Stimulated activated CD8-positive, alpha-beta memory T cell treated with anti-CD3 and anti-CD28 coated beads, Interleukin-12 subunit alpha, Interleukin-12 subunit beta, amount 100 ng/mL, for 4 hours (primary cell): ENCODE measurements at regions not wholly inside any gene's neighbourhood (a gene's known extent, or its start where the extent isn't known, plus 50 kb on each side); places are given as distances from the start of the nearest gene placed in this dataset.
"Not testable (repeated sequence)": the region's sequence is repeated elsewhere in the genome, so short reads cannot be mapped to it uniquely, and the experiment has no call there.

Experiments
- DNase-seq: peaks from one replicate; pipeline ENCODE4 v3.0.0-alpha.2; 2020; ENCODE audit warnings: low read depth

DNA sequence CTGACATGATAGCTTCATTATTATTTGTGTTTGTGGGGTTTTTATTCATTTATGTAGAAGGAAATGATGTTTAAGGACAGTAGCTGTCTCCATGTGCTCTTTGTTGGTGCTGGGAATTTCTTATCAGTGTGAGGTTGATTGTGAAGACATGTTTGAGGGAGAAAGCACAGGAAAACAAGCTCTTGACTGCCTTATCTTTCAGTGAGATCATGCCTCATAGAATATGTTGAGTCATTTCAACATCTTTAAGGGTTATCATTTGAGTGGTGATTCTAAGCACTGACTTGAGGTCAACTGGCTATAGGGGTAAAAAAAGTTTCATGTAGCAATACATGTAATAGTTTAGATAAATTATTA, 405.1 kb upstream of the ADAMTS5 start:
- no peak for DNase-seq

DNA sequence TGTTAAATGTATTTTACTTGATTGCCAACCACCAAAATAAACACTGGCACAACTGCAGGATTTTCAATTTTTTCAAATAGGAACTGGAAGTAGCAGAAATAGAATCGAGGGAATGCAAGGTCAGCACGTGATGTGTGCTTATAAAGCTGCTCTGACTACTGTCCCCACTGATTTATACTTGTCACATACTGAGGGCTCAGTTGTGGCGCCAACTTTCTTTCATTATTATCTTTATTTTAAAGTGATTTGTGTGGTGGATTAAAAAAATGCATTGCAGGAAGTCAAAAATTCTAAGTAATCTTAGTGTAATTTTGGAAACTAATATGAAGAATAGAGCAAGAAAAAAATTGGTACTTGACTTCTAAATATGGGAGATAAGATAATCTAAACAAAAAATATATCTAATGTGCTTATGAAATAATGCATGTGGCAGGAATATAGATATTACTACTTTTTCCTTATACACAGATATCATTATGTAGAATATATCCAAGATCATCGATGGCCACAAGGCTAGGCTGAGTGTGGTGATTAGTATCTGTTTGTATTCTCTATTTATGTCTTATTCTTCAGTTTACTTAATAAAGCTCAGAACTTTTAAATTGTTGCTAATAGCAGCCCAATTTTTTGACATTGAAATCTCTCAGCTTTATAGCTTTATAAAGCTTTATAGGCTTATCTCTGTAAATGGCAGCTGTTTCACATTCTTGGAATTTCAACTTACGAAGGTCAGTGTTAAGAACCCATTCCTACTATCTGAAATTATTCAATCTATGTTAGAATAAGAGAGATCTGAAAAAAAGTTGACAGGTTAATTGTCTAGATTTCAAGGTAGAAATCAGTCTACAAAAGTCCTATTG, 404.5 kb upstream of the ADAMTS5 start:
- DNase-seq: no peak

DNA sequence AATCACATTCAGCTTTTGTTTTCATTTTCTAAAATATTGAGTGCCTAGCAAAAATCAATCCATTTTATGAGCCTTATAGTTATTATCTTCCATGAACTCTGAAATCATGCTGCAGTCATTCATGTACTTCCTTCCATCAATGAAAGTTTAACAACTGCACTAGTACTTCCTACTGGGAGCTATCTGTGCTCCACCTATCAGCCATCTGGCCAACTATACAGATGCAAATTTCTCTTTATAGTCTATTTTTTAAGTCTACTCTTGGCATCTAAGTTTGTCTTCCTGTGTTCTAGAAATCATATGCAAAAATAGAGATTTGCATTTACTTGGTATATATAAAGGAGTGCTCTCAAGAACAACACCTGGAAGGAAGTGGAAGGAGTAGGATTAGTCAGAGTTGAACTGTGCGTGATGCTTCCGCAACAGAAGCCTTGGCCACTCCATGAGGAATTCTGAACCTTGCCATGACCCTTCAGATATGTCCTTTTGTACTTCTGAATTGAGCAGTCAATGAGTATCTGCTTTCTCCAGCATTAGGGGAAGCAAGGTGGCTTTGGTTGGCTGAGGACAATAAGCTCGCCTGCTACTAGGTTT, 403.2 kb upstream of the ADAMTS5 start:
- no peak for DNase-seq

DNA sequence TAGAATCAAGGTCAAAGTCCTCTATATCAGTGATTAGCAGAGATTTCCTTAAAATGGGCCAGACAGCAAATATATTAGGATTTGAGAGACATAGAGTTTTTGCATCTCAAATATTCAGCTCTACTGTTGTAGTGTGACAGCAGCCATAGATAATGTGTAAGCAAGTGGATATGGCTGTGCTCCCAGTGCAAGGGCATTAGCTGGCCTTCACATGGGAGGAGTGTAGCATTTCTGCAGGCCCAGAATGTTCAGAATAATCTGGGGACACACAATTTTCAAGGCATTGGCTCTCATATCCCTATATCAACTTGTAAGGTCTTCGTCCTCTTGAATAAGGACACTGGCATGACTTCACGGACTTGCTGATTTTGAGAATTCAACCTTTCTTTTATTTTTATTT, 402.3 kb upstream of the ADAMTS5 start:
- no peak for DNase-seq

DNA sequence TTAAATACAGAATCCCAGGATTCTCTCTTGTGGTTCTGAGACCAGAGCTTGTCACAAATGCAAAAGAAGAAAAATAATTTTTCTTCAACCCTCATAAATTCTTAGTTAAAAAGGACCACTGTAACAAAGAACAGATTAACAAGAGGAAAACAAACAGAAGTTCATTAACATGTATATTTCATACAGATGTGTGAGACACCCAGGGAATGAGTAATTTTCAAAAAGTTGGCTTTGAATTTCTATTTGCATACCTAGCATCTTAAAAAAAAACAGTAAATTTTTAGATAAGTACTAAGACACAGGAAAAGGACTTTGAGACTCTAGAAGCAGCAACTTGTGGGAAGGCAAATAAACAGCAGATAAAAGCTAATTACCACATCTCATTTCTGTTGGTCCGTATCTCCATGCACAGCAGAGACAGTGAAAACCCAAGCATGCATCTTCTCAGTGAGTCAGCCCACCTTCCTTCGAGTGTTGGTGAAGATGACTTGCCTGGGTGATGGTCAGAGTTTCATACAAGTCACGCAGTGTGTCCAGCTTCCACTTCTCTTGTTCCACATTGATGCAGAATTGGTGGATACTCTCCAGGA, 399.9 kb upstream of the ADAMTS5 start:
- no peak for DNase-seq

DNA sequence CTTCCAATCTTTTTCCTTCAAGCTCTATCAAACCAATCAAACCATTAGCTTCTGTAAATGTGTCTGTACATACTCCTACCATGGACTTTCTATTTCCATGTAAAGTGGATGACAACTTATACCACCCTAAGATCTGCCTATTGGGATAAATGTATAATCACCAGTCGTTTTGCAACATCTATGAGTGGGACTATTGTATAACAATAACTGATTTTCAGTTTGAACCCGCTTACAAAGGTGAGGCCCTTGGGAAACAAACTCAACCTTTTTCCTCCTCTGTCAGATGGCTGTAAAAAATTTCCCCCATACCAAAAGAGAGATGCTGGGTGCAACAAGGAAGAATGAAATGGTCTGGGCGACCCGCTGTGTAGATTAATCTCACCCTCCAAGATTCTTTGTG, 399.1 kb upstream of the ADAMTS5 start:
- no peak for DNase-seq

DNA sequence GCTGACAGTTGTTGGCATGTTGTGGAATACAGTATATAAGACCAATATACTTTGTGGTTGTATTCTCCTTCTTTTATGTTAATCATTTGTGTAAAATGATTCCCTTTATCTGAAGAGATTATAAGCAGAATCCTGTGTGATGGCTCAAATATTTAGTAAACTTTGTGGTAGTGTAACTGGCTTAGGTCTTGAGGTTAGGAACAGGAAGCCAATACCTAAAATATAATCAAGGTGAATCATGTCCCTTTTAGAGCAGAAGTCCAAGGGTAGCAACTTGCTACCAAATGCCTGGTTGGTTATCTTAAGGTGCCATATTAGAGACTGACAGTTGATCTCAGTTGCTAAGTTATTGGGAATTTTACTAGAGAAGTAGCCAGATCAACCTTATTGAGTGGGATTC, 398.5 kb upstream of the ADAMTS5 start:
- no peak for DNase-seq

DNA sequence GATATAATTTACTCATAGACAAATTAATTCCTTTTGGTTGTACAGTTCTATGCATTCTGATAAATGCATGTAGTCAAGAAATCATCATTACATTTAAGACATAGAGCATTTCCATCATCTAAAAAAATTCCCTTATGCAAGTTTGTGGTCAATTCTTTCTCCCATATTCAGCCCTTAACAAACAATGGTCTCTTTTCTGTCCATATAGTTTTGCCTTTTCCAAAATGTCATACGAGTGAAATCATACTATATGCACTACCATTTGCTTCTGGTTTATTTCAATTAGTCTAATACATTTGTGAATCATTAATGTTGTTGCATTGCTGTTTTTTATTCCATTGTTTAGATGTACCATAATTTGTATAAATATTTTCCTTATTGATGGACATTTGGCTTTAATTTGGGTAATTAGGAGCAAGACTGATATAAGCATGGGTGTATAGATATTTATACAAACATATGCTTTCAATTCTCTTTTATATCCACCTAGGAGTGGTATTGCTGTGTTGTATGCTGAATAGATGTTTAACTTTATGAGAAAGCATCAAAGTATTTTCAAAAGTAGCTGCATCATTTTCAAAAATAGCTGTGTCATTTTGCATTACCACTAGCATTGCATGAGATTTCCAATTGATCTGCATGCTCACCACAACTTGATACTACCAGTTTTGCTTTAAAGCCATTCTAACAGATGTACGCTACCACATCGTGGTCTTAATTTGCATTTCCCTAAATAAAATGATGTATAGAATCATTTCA, 397.0 kb upstream of the ADAMTS5 start:
- DNase-seq: no peak

DNA sequence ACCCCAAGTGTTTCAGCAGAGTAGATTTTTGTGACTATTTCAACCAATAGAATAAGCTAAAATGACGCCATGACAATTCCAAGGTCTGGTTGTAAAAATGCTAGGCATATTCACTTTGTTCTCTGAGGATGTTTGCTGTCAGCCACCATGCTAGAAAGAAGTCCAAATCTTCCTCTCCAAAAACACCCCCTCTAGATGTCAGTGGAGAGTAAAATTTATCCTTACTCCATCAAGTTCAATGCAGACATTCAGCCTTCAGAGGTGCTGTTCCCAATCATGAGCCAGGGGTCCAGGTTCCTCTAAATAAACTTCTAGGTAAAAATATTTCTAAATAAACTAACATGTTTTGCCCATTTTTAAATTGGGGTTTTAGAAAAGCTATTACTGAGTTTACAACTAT, 395.4 kb upstream of the ADAMTS5 start:
- DNase-seq: no peak

DNA sequence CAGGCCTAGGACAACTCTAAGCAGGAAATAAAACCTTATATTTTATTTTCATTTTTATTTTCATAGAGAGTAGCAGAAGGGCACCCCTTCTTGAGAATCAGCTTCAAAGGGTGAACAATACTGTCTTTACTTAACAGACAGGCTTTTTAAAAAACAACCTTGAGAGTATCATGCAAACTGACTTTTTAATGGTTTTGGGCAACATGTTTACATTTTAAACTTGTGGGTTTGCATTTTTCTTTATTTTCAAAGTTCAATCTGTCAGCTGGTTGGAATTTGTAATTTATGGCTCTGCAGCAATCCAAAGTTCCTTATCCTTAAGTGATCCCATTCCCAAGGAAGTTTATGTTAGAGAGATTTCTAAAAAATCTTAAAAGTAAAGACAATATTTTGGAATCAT, 392.3 kb upstream of the ADAMTS5 start:
- DNase-seq: no peak

DNA sequence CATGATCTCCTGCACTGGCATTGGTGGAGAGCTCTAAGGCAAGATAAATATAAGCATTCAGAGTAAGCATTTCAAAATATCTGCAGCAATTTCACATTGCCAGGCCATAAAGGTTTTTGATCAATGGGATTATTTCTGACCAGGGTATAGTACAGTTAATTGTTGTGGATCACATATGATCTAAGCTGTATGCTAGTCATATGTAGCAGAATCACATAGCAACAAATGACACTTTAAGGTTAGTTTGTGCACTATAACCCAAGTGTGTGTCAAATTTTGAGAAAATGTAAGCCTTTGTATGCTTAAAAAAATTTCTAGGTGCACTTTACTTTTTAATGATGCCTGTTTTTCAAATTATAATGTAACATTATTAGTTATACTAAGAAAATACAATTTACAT, 386.0 kb upstream of the ADAMTS5 start:
- no peak for DNase-seq

DNA sequence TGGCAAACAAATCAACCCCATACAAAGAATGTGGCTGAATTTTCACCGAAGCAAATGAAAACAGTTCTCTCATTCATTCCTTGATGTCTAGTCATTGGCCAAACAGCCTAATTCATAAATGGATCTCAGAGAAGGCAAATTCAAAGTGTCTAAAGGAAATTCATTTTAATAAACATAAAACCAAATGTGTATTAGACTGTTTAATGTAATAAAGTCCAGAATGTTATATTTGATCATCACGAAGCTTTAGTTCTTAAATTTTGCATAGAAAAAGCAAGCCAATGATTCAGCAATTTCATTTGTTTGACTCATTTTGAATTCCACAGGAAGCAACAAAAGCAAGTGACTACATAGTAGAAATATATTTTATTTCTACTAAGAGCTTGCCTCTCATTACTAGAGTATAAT, 379.2 kb upstream of the ADAMTS5 start:
- DNase-seq: no peak

DNA sequence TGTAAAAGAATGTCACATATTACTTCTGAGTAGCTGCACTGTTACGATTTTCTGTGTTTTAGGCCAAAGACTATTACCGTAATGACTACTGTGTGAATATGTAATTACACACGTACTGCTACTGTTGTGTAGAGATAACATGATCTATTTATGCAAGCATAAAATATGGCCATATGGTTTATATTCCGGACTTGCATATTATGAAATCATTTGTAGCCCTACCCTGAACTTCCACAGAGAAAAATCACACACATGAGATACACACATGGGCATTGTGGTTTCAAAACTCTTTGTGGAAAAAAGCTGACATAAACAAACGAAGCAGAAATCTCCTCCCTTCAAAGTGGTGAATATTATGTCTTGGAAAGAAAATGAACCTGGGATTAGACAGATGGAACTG, 373.0 kb upstream of the ADAMTS5 start:
- no peak for DNase-seq

DNA sequence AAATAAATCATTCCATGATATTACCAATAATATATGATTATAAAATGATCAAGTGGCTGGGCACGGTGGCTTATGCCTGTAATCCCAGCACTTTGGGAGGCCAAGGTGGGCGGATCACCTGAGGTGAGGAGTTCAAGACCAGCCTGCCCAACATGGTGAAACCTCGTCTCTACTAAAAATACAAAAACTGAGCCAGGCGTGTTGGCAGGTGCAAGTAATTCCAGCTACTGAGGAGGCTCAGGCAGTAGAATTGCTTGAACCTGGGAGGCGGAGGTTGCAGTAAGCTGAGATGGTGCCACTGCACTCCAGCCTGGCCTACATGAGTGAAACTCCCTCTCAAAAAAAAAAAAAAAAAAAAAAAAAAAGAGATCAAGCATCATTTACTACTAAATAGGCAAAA, 371.1 kb upstream of the ADAMTS5 start:
- not testable (repeated sequence) for DNase-seq

DNA sequence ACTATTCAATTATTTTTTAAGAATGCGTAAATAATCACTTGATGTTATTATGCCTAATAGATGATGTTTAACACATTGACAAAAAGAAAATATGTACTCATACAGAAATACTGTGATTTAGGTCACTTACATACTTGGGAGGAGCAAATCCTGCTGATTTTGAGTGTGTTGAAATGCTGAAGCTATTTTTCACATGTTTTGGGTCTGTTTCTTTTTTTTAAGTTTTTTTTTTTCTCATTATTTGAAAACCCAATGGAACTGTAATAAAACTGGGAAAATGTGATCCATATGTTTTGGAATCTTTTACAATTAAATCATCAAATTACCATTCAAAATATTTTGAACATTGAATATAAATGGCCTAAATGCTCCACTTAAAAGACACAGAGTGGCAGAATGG, 366.2 kb upstream of the ADAMTS5 start:
- DNase-seq: no peak

DNA sequence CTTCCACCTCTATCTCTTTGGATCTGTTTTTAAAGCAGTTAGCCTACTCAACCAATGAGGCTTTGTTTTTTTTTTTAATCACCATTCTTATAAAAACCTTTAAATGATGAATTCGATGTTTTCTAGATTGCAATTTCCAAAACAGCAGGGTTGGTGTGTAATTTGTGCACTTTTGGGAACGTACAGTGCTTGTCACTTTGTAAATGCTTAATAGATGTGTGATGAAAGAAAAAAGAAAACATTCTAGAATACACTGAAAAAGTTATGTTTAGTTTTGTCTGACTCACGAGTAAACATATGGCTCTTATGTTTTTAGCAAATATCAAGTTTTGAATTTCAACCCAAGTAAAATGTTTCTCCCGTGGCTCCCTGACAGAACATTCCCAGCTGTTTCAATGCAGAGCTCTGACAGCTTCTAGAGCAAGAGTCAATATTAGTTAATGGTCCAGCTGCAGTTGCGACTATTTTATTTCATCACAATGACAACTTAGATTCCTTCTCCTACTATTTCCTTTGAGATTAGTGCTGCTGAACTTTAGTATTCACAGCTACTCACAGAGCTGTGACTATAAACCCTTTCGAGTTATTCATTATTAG, 362.5 kb upstream of the ADAMTS5 start:
- DNase-seq: no peak

DNA sequence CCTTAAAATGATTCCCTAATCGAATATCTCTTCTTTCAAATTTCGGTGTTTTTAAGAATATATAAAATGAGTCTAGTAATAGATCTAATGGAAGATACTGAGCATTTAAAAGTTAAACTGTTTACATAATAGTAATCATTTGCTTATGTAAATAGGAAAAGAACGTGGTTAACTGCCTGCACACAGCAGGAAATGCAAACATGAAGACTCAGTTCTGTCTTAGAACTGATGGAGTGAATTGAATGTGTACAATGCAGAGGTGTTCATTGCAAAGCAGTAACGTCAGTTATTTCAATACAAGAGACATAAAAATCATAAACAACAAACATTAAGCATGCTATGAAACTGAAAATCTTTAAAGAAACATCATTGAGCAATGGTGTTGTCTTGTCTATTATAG, 359.4 kb upstream of the ADAMTS5 start:
- no peak for DNase-seq

DNA sequence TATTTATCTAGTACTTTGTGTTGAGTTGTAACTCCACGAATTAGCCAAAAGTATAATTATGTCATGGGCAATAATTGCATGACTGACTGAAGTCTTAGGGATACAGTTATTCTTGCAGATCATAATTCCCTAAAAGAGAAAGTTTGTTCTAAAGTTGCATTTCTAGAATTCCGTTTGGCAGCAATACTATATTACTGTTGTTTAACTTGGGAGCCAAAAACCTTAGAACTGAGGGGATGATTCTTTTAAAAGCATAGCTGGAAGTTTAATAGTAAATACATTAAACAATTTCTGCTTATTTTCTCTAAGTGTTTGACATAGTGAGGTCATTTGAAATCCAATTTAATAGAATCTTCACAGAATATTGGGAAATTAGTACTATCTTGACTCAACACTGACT, 356.4 kb upstream of the ADAMTS5 start:
- no peak for DNase-seq

DNA sequence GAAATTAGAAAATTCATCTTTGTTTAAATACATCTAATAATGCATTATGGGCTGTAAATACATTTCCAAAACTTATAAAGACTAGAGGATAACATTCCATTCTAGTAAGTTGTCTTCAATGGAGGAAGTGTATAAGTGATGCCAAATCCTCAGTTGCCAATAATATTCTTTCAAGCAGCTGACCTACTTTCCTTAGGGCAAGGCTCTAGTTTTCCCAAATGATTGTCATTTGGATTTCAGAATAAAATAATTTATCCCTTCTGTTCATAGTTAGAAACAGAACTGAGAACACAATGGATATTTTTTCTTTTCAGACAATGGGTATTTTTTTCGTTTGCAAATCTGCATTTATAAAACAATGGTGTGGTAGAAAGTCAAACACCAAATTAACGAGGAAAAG, 354.9 kb upstream of the ADAMTS5 start:
- DNase-seq: no peak

DNA sequence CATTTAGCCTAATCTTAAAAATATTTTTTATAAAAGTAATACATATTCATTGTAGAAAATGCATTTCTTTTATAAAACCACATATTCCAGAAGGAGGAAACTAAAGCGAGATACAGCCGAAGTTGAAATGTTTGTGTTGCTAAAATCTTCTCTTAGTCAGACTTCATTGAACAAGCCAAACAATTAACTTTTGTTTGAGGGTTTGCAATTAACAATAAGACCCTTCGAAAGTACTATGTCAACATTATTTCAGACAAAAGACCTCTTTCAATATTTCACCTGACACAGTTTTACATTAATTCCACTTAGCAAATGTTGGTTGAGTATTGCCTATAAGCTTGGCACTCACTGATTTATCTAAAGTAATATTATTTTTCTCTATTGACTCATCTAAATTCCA, 354.0 kb upstream of the ADAMTS5 start:
- DNase-seq: no peak

DNA sequence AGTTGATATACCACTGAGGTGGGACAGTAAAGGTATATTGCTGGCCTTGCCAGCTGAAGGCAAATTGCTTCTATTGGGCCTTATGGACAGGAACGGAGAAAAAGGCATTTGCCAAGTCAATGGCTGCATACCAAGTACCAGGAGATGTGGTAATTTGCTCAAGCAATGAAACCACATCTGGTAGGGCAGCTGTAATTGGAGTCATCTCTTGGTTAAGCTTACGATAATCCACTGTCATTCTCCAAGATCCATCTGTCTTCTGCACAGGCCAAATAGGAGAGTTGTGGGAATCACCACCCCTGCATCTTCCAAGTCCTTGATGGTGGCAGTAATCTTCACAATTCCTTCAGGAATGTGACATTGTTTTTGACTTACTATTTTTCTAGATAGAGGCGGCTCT, 350.7 kb upstream of the ADAMTS5 start:
- not testable (repeated sequence) for DNase-seq

DNA sequence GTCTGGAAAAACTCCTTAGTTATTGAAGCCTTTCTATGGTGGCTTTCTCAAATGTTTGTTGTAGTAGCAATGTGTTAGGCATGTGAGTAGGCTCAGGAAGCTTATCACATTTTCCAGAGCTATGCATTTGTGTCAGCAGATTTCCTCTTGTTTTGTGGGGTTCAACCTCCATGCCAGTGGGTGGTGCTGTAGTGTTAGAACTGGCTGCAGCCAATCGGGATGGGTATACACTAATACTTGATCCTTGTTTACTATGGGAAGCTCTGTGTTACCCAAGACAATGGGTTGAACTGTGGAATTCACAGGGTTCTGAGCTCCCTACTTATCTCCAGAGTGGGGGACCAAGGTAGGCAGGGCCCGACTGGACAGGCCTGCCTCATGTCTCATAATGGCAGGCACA, 348.5 kb upstream of the ADAMTS5 start:
- DNase-seq: no peak

DNA sequence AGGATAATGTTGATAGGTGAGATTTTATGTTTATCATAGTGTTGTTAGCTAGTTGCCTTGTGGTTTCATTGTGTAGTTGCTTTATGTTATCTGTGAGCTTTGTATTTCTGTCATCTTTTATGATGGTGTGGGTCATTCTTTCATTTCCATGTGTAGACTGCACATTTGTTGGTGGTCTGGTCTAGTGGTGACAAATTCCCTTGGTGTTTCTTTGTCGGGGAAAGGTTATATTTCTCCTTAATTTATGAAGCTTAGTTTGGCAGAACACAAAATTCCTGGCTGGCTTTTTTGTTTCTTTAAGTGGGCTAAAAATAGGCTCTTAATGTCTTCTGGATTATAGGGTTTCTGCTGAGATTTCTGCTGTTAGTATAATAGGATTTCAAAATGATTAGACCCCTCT, 347.2 kb upstream of the ADAMTS5 start:
- DNase-seq: no peak
